Activated naive CD8-positive, alpha-beta T cell treated with anti-CD3 and anti-CD28 coated beads for 36 hours (primary cell): ENCODE measurements at regions not wholly inside any gene's neighbourhood (a gene's known extent, or its start where the extent isn't known, plus 50 kb on each side); places are given as distances from the start of the nearest gene placed in this dataset.
"Not testable (repeated sequence)": the region's sequence is repeated elsewhere in the genome, so short reads cannot be mapped to it uniquely, and the experiment has no call there.

Source experiments
- DNase-seq: peaks from one replicate; pipeline ENCODE4 v3.0.0; 2021
- H3K27ac Mint-ChIP-seq: one replicate; pipeline ENCODE4 v1.8.0; 2022; ENCODE audit warnings: mild to moderate bottlenecking, moderate library complexity, mixed read lengths
- H3K27me3 Mint-ChIP-seq: one replicate; pipeline ENCODE4 v1.8.0; 2022; ENCODE audit warnings: mild to moderate bottlenecking, mixed read lengths
- H3K36me3 Mint-ChIP-seq: one replicate; pipeline ENCODE4 v1.8.0; 2021; ENCODE audit warnings: mild to moderate bottlenecking, mixed read lengths
- H3K4me1 Mint-ChIP-seq: one replicate; pipeline ENCODE4 v1.8.0; 2021; ENCODE audit warnings: mixed read lengths
- H3K4me3 Mint-ChIP-seq: one replicate; pipeline ENCODE4 v1.8.0; 2022; ENCODE audit warnings: mild to moderate bottlenecking, moderate library complexity, mixed read lengths
- H3K9me3 Mint-ChIP-seq: one replicate; pipeline ENCODE4 v1.8.0; 2022; ENCODE audit warnings: mixed read lengths

- H3K9me3 Mint-ChIP-seq, result no peaks in the 10 kb centered on the region
- no peak overlapping the region for H3K4me3 Mint-ChIP-seq
- peaks cover 9% of the 10 kb centered on the region for H3K27me3 Mint-ChIP-seq
- no peaks in the 10 kb centered on the region for H3K4me1 Mint-ChIP-seq
- no peak for DNase-seq
- H3K36me3 Mint-ChIP-seq, result no peaks in the 10 kb centered on the region
- H3K27ac Mint-ChIP-seq, result no peak overlapping the region
These were observed 121.0 kb downstream of the COPRS start for GRCh38 chr17:31738067-31738466.

- peaks cover under 1% of the 10 kb centered on the region for H3K9me3 Mint-ChIP-seq
- no peaks in the 10 kb centered on the region for H3K4me1 Mint-ChIP-seq
- no peak for DNase-seq
- H3K36me3 Mint-ChIP-seq, result no peaks in the 10 kb centered on the region
- H3K27me3 Mint-ChIP-seq, result peaks cover 5% of the 10 kb centered on the region
- H3K27ac Mint-ChIP-seq, result no peak overlapping the region
- no peak overlapping the region for H3K4me3 Mint-ChIP-seq
These were observed 122.0 kb downstream of the COPRS start for GRCh38 chr17:31736855-31737625.

- Mint-ChIP-seq H3K27me3 (no peaks in the 10 kb centered on the region), H3K9me3 (peaks cover 1% of the 10 kb centered on the region), H3K36me3 (no peaks in the 10 kb centered on the region), H3K4me3 (no peak overlapping the region), H3K4me1 (no peaks in the 10 kb centered on the region), H3K27ac (no peak overlapping the region)
- DNase-seq, result no peak
These were observed 125.7 kb downstream of the COPRS start for GRCh38 chr17:31733326-31733725.

- not testable (repeated sequence) for H3K4me3 Mint-ChIP-seq, H3K36me3 Mint-ChIP-seq, H3K27ac Mint-ChIP-seq, H3K4me1 Mint-ChIP-seq, H3K9me3 Mint-ChIP-seq, DNase-seq, H3K27me3 Mint-ChIP-seq
These were observed 127.4 kb downstream of the COPRS start for GRCh38 chr17:31731585-31732154.

GRCh38 chr17:31731118-31731517 lies 127.9 kb downstream of the COPRS start:
- Mint-ChIP-seq H3K4me3 (no peak overlapping the region), H3K27me3 (no peaks in the 10 kb centered on the region), H3K4me1 (no peaks in the 10 kb centered on the region), H3K36me3 (no peaks in the 10 kb centered on the region), H3K27ac (no peak overlapping the region), H3K9me3 (peaks cover 1% of the 10 kb centered on the region)
- DNase-seq, result no peak

- no peak overlapping the region for H3K27ac Mint-ChIP-seq
- DNase-seq, result no peak
- no peak overlapping the region for H3K4me3 Mint-ChIP-seq
- H3K4me1 Mint-ChIP-seq, result peaks cover 2% of the 10 kb centered on the region
- peaks cover 4% of the 10 kb centered on the region for H3K27me3 Mint-ChIP-seq
- H3K36me3 Mint-ChIP-seq, result no peaks in the 10 kb centered on the region
- peaks cover under 1% of the 10 kb centered on the region for H3K9me3 Mint-ChIP-seq
These were observed 132.0 kb downstream of the COPRS start for GRCh38 chr17:31726980-31727427.

GRCh38 chr17:31724619-31725018 lies 134.4 kb downstream of the COPRS start:
- DNase-seq, result no peak
- peaks cover 4% of the 10 kb centered on the region for H3K27me3 Mint-ChIP-seq
- H3K4me1 Mint-ChIP-seq, result peaks cover 2% of the 10 kb centered on the region
- no peak overlapping the region for H3K27ac Mint-ChIP-seq
- H3K9me3 Mint-ChIP-seq, result no peaks in the 10 kb centered on the region
- H3K4me3 Mint-ChIP-seq, result no peak overlapping the region
- no peaks in the 10 kb centered on the region for H3K36me3 Mint-ChIP-seq

GRCh38 chr17:31724026-31724425 lies 135.0 kb downstream of the COPRS start:
- Mint-ChIP-seq H3K27ac (no peak overlapping the region), H3K36me3 (no peaks in the 10 kb centered on the region), H3K4me1 (peaks cover 2% of the 10 kb centered on the region), H3K4me3 (no peak overlapping the region), H3K9me3 (no peaks in the 10 kb centered on the region), H3K27me3 (peaks cover 4% of the 10 kb centered on the region)
- no peak for DNase-seq

- no peak for DNase-seq
- Mint-ChIP-seq H3K9me3 (no peaks in the 10 kb centered on the region), H3K27ac (no peak overlapping the region), H3K4me3 (no peak overlapping the region), H3K27me3 (peaks cover 4% of the 10 kb centered on the region), H3K4me1 (peaks cover 2% of the 10 kb centered on the region), H3K36me3 (no peaks in the 10 kb centered on the region)
These were observed 136.6 kb downstream of the COPRS start for GRCh38 chr17:31722251-31723056.

- H3K4me1 Mint-ChIP-seq, result peaks cover 2% of the 10 kb centered on the region
- no peak overlapping the region for H3K4me3 Mint-ChIP-seq
- H3K27ac Mint-ChIP-seq, result no peak overlapping the region
- no peaks in the 10 kb centered on the region for H3K36me3 Mint-ChIP-seq
- H3K27me3 Mint-ChIP-seq, result peaks cover 4% of the 10 kb centered on the region
- DNase-seq, result no peak
- H3K9me3 Mint-ChIP-seq, result no peaks in the 10 kb centered on the region
These were observed 137.6 kb downstream of the COPRS start for GRCh38 chr17:31721291-31722025.

GRCh38 chr17:31717251-31717650 lies 141.8 kb downstream of the COPRS start:
- H3K27ac Mint-ChIP-seq, H3K27me3 Mint-ChIP-seq, H3K4me1 Mint-ChIP-seq, H3K4me3 Mint-ChIP-seq, DNase-seq, H3K9me3 Mint-ChIP-seq, H3K36me3 Mint-ChIP-seq: not testable (repeated sequence)

- Mint-ChIP-seq H3K9me3 (no peaks in the 10 kb centered on the region), H3K36me3 (no peaks in the 10 kb centered on the region), H3K4me3 (no peak overlapping the region), H3K27ac (no peak overlapping the region), H3K27me3 (no peaks in the 10 kb centered on the region), H3K4me1 (no peaks in the 10 kb centered on the region)
- no peak for DNase-seq
These were observed 143.6 kb downstream of the COPRS start for GRCh38 chr17:31715446-31715845.

GRCh38 chr17:31704483-31704882 lies 154.6 kb downstream of the COPRS start:
- Mint-ChIP-seq H3K4me3 (no peak overlapping the region), H3K9me3 (no peaks in the 10 kb centered on the region), H3K4me1 (no peaks in the 10 kb centered on the region), H3K27me3 (peaks cover 11% of the 10 kb centered on the region), H3K27ac (no peak overlapping the region), H3K36me3 (no peaks in the 10 kb centered on the region)
- no peak for DNase-seq

- H3K27me3 Mint-ChIP-seq, result peaks cover 11% of the 10 kb centered on the region
- no peaks in the 10 kb centered on the region for H3K4me1 Mint-ChIP-seq
- H3K4me3 Mint-ChIP-seq, result no peak overlapping the region
- H3K9me3 Mint-ChIP-seq, result no peaks in the 10 kb centered on the region
- no peaks in the 10 kb centered on the region for H3K36me3 Mint-ChIP-seq
- H3K27ac Mint-ChIP-seq, result no peak overlapping the region
- no peak for DNase-seq
These were observed 157.0 kb downstream of the COPRS start for GRCh38 chr17:31702041-31702440.

GRCh38 chr17:31700973-31701372 lies 158.1 kb downstream of the COPRS start:
- H3K27me3 Mint-ChIP-seq, result peaks cover 11% of the 10 kb centered on the region
- no peaks in the 10 kb centered on the region for H3K4me1 Mint-ChIP-seq
- DNase-seq, result no peak
- no peaks in the 10 kb centered on the region for H3K9me3 Mint-ChIP-seq
- no peaks in the 10 kb centered on the region for H3K36me3 Mint-ChIP-seq
- no peak overlapping the region for H3K27ac Mint-ChIP-seq
- H3K4me3 Mint-ChIP-seq, result no peak overlapping the region
